ENCODE measurements at regions not wholly inside any gene's neighbourhood (a gene's known extent, or its start where the extent isn't known, plus 50 kb on each side); places are given as distances from the start of the nearest gene placed in this dataset.

- Mint-ChIP-seq H3K4me3 (no peak overlapping the region), H3K9me3 (peaks cover 6% of the 10 kb centered on the region), H3K4me1 (peaks cover 9% of the 10 kb centered on the region), H3K27ac (ENCODE audit: unreplicated experiment) (no peak overlapping the region), H3K36me3 (ENCODE audit: low read depth) (no peaks in the 10 kb centered on the region), H3K27me3 (ENCODE audit: low read depth) (no peaks in the 10 kb centered on the region)
- no peak for TF ChIP-seq CTCF (conservative IDR thresholded peaks at IDR 0.05)
- no peak for DNase-seq (ENCODE audit: low read depth, low spot score)
These were observed 828.4 kb upstream of the SALL3 start for GRCh38 chr18:78151234-78151633.

GRCh38 chr18:78151948-78152725 lies 827.5 kb upstream of the SALL3 start:
- no peaks in the 10 kb centered on the region for H3K36me3 Mint-ChIP-seq (ENCODE audit: low read depth)
- DNase-seq (ENCODE audit: low read depth, low spot score): no peak
- H3K27ac Mint-ChIP-seq (ENCODE audit: unreplicated experiment): no peak overlapping the region
- H3K27me3 Mint-ChIP-seq (ENCODE audit: low read depth): no peaks in the 10 kb centered on the region
- H3K4me3 Mint-ChIP-seq: no peak overlapping the region
- no peak for TF ChIP-seq CTCF (conservative IDR thresholded peaks at IDR 0.05)
- H3K4me1 Mint-ChIP-seq: peaks cover 9% of the 10 kb centered on the region
- peaks cover 6% of the 10 kb centered on the region for H3K9me3 Mint-ChIP-seq

- DNase-seq (ENCODE audit: low read depth, low spot score): no peak
- H3K27me3 Mint-ChIP-seq (ENCODE audit: low read depth): no peaks in the 10 kb centered on the region
- no peak overlapping the region for H3K4me3 Mint-ChIP-seq
- no peak for TF ChIP-seq CTCF (conservative IDR thresholded peaks at IDR 0.05)
- peak overlapping the region; percentile 37 for H3K27ac Mint-ChIP-seq (ENCODE audit: unreplicated experiment)
- peaks cover 9% of the 10 kb centered on the region for H3K4me1 Mint-ChIP-seq
- peaks cover 5% of the 10 kb centered on the region for H3K9me3 Mint-ChIP-seq
- no peaks in the 10 kb centered on the region for H3K36me3 Mint-ChIP-seq (ENCODE audit: low read depth)
These were observed 826.3 kb upstream of the SALL3 start for GRCh38 chr18:78153362-78153761.

GRCh38 chr18:78154444-78154843 lies 825.2 kb upstream of the SALL3 start:
- H3K4me3 Mint-ChIP-seq: no peak overlapping the region
- no peaks in the 10 kb centered on the region for H3K36me3 Mint-ChIP-seq (ENCODE audit: low read depth)
- H3K9me3 Mint-ChIP-seq: peaks cover 4% of the 10 kb centered on the region
- no peak for TF ChIP-seq CTCF (conservative IDR thresholded peaks at IDR 0.05)
- no peaks in the 10 kb centered on the region for H3K27me3 Mint-ChIP-seq (ENCODE audit: low read depth)
- DNase-seq (ENCODE audit: low read depth, low spot score): no peak
- no peak overlapping the region for H3K27ac Mint-ChIP-seq (ENCODE audit: unreplicated experiment)
- peaks cover 9% of the 10 kb centered on the region for H3K4me1 Mint-ChIP-seq

GRCh38 chr18:78154853-78155252 lies 824.8 kb upstream of the SALL3 start:
- H3K27ac Mint-ChIP-seq (ENCODE audit: unreplicated experiment): no peak overlapping the region
- H3K36me3 Mint-ChIP-seq (ENCODE audit: low read depth): no peaks in the 10 kb centered on the region
- no peak for TF ChIP-seq CTCF (conservative IDR thresholded peaks at IDR 0.05)
- no peaks in the 10 kb centered on the region for H3K27me3 Mint-ChIP-seq (ENCODE audit: low read depth)
- DNase-seq (ENCODE audit: low read depth, low spot score): no peak
- H3K9me3 Mint-ChIP-seq: peaks cover 6% of the 10 kb centered on the region
- no peak overlapping the region for H3K4me3 Mint-ChIP-seq
- H3K4me1 Mint-ChIP-seq: peaks cover 9% of the 10 kb centered on the region

Measured in neural crest cell (in vitro differentiated cells).